Duodenal mucosa (tissue), 2 donors: ENCODE measurements at regions not wholly inside any gene's neighbourhood (a gene's known extent, or its start where the extent isn't known, plus 50 kb on each side); places are given as distances from the start of the nearest gene placed in this dataset.
"Not testable (repeated sequence)": the region's sequence is repeated elsewhere in the genome, so short reads cannot be mapped to it uniquely, and the experiment has no call there.

ENCODE experiments used
- H3K27ac ChIP-seq: one replicate; pipeline ENCODE4 v1.7.0; 2013; ENCODE audit warnings: low read depth, low read length
- H3K27me3 ChIP-seq, 2 donors: one replicate each; pipeline ENCODE4 v1.7.0; 2013; ENCODE audit warnings: low read length in 2 of 2, control low read depth in 1 of 2; ENCODE audit not compliant: insufficient read depth in 2 of 2, control insufficient read depth in 1 of 2
- H3K36me3 ChIP-seq, 2 donors: one replicate each; pipeline ENCODE4 v1.7.0; 2013; ENCODE audit warnings: low read length in 2 of 2, control low read depth in 1 of 2; ENCODE audit not compliant: insufficient read depth in 2 of 2, control insufficient read depth in 1 of 2
- H3K4me1 ChIP-seq, 2 donors: one replicate each; pipeline ENCODE4 v1.7.0; 2013; ENCODE audit warnings: low read length in 2 of 2, control low read depth in 1 of 2; ENCODE audit not compliant: insufficient read depth in 2 of 2, control insufficient read depth in 1 of 2
- H3K4me3 ChIP-seq, 2 donors: one replicate each; pipeline ENCODE4 v1.7.0; 2013; ENCODE audit warnings: low read length in 2 of 2, low read depth in 1 of 2
- H3K9ac ChIP-seq, 2 donors: one replicate each; pipeline ENCODE4 v1.7.0; 2013; ENCODE audit warnings: low read length in 2 of 2, low read depth in 1 of 2
- H3K9me3 ChIP-seq, 2 donors: one replicate each; pipeline ENCODE4 v1.7.0; 2013; ENCODE audit warnings: low read length in 2 of 2, control low read depth in 1 of 2; ENCODE audit not compliant: control insufficient read depth in 1 of 2

DNA sequence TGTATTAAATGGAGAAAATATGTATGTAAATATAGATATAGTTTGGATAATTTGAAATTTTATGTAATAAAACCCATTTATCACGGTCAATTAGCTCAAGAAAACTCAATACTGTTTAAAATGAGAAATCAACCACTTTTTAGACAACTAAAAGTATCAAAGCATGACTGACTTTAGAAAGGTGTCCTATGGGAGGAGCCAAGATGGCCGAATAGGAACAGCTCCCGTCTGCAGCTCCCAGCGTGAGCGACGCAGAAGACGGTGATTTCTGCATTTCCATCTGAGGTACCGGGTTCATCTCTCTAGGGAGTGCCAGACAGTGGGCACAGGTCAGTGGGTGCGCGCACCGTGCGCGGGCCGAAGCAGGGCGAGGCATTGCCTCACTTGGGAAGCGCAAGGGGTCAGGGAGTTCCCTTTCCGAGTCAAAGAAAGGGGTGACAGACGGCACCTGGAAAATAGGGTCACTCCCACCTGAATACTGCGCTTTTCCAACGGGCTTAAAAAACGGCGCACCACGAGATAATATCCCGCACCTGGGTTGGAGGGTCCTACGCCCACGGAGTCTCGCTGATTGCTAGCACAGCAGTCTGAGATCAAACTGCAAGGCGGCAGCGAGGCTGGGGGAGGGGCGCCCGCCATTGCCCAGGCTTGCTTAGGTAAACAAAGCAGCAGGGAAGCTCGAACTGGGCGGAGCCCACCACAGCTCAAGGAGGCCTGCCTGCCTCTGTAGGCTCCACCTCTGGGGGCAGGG lies 182.8 kb upstream of the NECTIN3 start:
- not testable (repeated sequence) for H3K36me3 ChIP-seq, H3K27ac ChIP-seq, H3K4me1 ChIP-seq, H3K27me3 ChIP-seq, H3K9me3 ChIP-seq, H3K9ac ChIP-seq, H3K4me3 ChIP-seq

DNA sequence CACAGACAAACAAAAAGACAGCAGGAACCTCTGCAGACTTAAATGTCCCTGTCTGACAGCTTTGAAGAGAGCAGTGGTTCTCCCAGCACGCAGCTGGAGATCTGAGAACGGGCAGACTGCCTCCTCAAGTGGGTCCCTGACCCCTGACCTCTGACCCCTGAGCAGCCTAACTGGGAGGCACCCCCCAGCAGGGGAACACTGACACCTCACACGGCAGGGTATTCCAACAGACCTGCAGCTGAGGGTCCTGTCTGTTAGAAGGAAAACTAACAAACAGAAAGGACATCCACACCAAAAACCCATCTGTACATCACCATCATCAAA lies 182.3 kb upstream of the NECTIN3 start:
- H3K4me1 ChIP-seq, H3K9ac ChIP-seq, H3K36me3 ChIP-seq, H3K4me3 ChIP-seq, H3K9me3 ChIP-seq, H3K27ac ChIP-seq, H3K27me3 ChIP-seq: not testable (repeated sequence)

GRCh38 chr3:110894574-110894973 lies 177.0 kb upstream of the NECTIN3 start:
- Histone ChIP-seq H3K4me1 (no peaks in the 10 kb centered on the region), H3K4me3 (no peak overlapping the region), H3K27me3 (no peaks in the 10 kb centered on the region), H3K36me3 (no peaks in the 10 kb centered on the region), H3K9me3 (no peaks in the 10 kb centered on the region), H3K27ac (no peak overlapping the region), H3K9ac (no peak overlapping the region)

DNA sequence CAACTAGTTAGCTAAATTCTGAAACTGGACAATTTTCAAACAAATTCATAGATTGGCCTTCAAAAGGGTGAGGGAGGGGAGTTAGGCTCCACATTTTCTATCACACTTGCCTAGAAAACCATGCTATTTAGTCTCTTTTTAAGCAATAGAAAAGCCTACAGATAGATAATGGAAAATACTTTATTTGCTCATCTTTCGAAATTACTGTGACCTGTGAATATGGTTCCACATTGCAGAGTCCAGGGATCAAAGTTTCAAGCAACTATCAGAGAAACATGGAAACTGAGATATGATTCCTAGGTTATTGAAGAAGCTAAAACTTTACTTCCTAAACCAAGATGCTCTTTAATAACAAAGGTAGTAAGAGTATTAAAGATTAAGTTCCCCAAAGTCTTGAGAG lies 176.6 kb upstream of the NECTIN3 start:
- Histone ChIP-seq H3K4me1 (no peaks in the 10 kb centered on the region), H3K4me3 (no peak overlapping the region), H3K36me3 (no peaks in the 10 kb centered on the region), H3K9me3 (no peaks in the 10 kb centered on the region), H3K9ac (no peak overlapping the region), H3K27me3 (no peaks in the 10 kb centered on the region), H3K27ac (no peak overlapping the region)

DNA sequence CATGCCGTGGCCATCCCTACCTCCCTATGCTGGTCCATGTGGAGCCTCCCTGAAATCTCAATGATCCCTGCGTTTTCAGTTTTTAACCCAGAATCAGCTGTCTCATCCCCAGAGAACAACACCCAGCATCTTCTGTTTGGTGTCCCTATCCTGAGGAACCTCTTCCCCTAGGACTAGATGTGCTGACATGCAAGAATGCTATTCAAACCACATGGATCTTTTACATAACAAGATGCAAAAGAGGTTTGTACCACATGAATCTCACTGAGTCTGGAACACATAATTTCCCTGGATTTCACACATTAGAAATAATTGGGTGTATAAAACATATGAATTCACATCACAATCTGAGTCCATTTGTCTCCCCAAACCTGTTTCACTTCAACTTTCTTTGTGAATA lies 174.6 kb upstream of the NECTIN3 start:
- Histone ChIP-seq H3K27me3 (no peaks in the 10 kb centered on the region), H3K4me1 (no peaks in the 10 kb centered on the region), H3K4me3 (no peak overlapping the region), H3K36me3 (no peaks in the 10 kb centered on the region), H3K27ac (no peak overlapping the region), H3K9me3 (no peaks in the 10 kb centered on the region), H3K9ac (no peak overlapping the region)

GRCh38 chr3:110900576-110900975 lies 171.0 kb upstream of the NECTIN3 start:
- H3K36me3 ChIP-seq, result no peaks in the 10 kb centered on the region
- no peaks in the 10 kb centered on the region for H3K27me3 ChIP-seq
- H3K4me3 ChIP-seq, result no peak overlapping the region
- no peaks in the 10 kb centered on the region for H3K4me1 ChIP-seq
- no peaks in the 10 kb centered on the region for H3K9me3 ChIP-seq
- H3K27ac ChIP-seq, result no peak overlapping the region
- H3K9ac ChIP-seq, result no peak overlapping the region

DNA sequence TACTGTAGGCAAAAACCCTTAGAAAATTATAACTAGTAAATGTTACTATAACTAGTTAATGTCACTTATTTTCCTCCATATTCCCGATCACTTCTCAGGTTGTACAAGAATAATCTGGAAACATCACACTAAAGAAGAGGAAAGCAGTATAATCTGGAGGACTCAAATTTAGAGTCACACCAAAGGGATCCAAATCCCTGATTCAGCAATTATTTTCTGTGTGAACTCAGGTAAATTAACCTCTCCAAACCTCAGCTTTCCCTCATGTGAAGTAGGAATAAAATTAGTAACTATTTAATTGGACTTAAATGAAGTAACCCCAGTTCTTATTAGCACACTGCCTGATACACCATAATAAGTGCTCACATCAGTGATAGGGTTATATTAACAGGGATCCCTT lies 170.1 kb upstream of the NECTIN3 start:
- H3K27ac ChIP-seq, result no peak overlapping the region

GRCh38 chr3:110902453-110903085 lies 169.0 kb upstream of the NECTIN3 start:
- Histone ChIP-seq H3K9me3 (no peaks in the 10 kb centered on the region), H3K36me3 (no peaks in the 10 kb centered on the region), H3K27ac (no peak overlapping the region), H3K27me3 (no peaks in the 10 kb centered on the region), H3K9ac (no peak overlapping the region), H3K4me3 (no peak overlapping the region), H3K4me1 (no peaks in the 10 kb centered on the region)

More for the DNA sequence above, 170.1 kb upstream of the NECTIN3 start:
- Histone ChIP-seq H3K4me3 (no peak overlapping the region), H3K4me1 (no peaks in the 10 kb centered on the region), H3K36me3 (no peaks in the 10 kb centered on the region), H3K27me3 (no peaks in the 10 kb centered on the region), H3K9ac (no peak overlapping the region), H3K9me3 (no peaks in the 10 kb centered on the region)

- Histone ChIP-seq H3K9me3 (no peaks in the 10 kb centered on the region), H3K4me3 (no peak overlapping the region), H3K27ac (no peak overlapping the region), H3K9ac (no peak overlapping the region), H3K4me1 (no peaks in the 10 kb centered on the region), H3K27me3 (no peaks in the 10 kb centered on the region), H3K36me3 (no peaks in the 10 kb centered on the region)
Observed at GRCh38 chr3:110903771-110904519, 167.7 kb upstream of the NECTIN3 start.

GRCh38 chr3:110904520-110904890 lies 167.1 kb upstream of the NECTIN3 start:
- Histone ChIP-seq H3K4me3 (no peak overlapping the region), H3K9me3 (no peaks in the 10 kb centered on the region), H3K27me3 (no peaks in the 10 kb centered on the region), H3K9ac (no peak overlapping the region), H3K36me3 (no peaks in the 10 kb centered on the region), H3K4me1 (no peaks in the 10 kb centered on the region), H3K27ac (no peak overlapping the region)
